Vagina (tissue), 2 donors: ENCODE measurements at regions not wholly inside any gene's neighbourhood (a gene's known extent, or its start where the extent isn't known, plus 50 kb on each side); places are given as distances from the start of the nearest gene placed in this dataset.

Experiments used
- DNase-seq, 2 donors: peaks; one replicate each; pipeline ENCODE4 v3.0.0-alpha.2; 2017; ENCODE audit errors: extremely low spot score in 2 of 2
- H3K27ac ChIP-seq: fragments of 200-600 bp; sonication (generic); one replicate; pipeline ENCODE4 v1.5.1; 2019
- H3K27me3 ChIP-seq: fragments of 200-600 bp; sonication (generic); one replicate; pipeline ENCODE4 v1.5.1; 2019
- H3K36me3 ChIP-seq, 2 donors: fragments of 200-600 bp; sonication (generic); one replicate each; pipeline ENCODE4 v1.5.1; 2017 to 2019
- H3K4me1 ChIP-seq: fragments of 200-600 bp; sonication (generic); one replicate; pipeline ENCODE4 v1.5.1; 2019
- H3K4me3 ChIP-seq, 2 donors: fragments of 200-600 bp; sonication (generic); 1 replicate in 1 of 2; 2 replicates in 1 of 2; pipeline ENCODE4 v1.5.1; 2016 to 2019
- H3K9me3 ChIP-seq: fragments of 200-600 bp; sonication (generic); one replicate; pipeline ENCODE4 v1.5.1; 2019
- CTCF ChIP-seq, 3 experiments: fragments of 450-650 bp in 2 of 3; fragments of 200-600 bp in 1 of 3; sonication (generic) in 1 of 3; IDR thresholded peaks; one replicate each; pipeline ENCODE4 v1.5.1; 2017 to 2019; ENCODE audit warnings: antibody characterized with exemption in 3 of 3, mild to moderate bottlenecking in 2 of 3, moderate library complexity in 2 of 3
- POLR2A ChIP-seq, 2 donors: fragments of 450-650 bp; IDR thresholded peaks; one replicate each; pipeline ENCODE4 v1.6.1; 2017; ENCODE audit warnings: antibody characterized with exemption in 2 of 2, mild to moderate bottlenecking in 2 of 2, moderate library complexity in 2 of 2
- POLR2AphosphoS5 ChIP-seq, 2 donors: sonication (generic); formaldehyde crosslinking; IDR thresholded peaks; one replicate each; pipeline ENCODE4 v1.9.0; 2017; ENCODE audit warnings: antibody characterized with exemption in 2 of 2, mild to moderate bottlenecking in 2 of 2, low read depth in 1 of 2; ENCODE audit not compliant: insufficient read depth in 1 of 2
- intact Hi-C: fragments of 100-400 bp; cut with DNase I; formaldehyde crosslinking; loops from one replicate; pipeline ENCODE4 v1.15.1; 2023

DNA sequence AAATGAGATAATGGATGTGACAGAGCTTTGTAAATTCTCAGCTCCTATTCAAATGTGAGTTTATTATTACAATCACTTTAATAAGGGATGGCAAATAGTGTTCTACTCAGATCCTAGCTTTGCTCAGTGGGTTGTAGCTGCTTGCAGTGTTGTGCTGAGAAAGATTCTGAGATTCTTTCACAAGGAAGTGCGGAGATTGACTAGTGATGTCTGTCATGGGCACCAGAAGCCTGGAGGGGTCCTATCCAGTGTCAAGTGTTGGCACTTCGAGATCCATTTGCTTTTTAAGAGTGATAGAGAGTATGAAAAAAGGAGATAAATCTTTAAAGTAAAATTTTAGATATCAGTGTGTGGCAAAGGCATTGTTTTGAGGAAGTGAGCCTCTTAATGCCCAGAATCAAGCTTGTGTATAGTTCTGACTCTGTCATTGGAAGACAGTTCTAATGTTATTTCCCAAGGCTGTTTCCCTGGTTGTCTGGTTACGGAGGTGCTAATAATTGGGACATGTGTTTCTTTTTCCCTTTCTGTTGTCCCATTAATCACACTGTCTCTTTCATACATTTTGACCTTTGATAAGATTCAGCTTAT, 181.7 kb upstream of the SPRED2 start:
- H3K27ac ChIP-seq, result no peak overlapping the region
- H3K4me1 ChIP-seq, result peaks cover 4% of the 10 kb centered on the region
- TF ChIP-seq POLR2AphosphoS5 (IDR thresholded peaks at IDR 0.05; ENCODE audit: insufficient read depth in 1 of 2, low read depth in 1 of 2) (no peak), POLR2A (IDR thresholded peaks at IDR 0.05) (no peak), CTCF (IDR thresholded peaks at IDR 0.05) (no peak)
- no peaks in the 10 kb centered on the region for H3K36me3 ChIP-seq
- no peak for DNase-seq
- H3K4me3 ChIP-seq, result no peak overlapping the region
- intact Hi-C loops, result no loop called here
- no peaks in the 10 kb centered on the region for H3K9me3 ChIP-seq
- H3K27me3 ChIP-seq, result no peaks in the 10 kb centered on the region

DNA sequence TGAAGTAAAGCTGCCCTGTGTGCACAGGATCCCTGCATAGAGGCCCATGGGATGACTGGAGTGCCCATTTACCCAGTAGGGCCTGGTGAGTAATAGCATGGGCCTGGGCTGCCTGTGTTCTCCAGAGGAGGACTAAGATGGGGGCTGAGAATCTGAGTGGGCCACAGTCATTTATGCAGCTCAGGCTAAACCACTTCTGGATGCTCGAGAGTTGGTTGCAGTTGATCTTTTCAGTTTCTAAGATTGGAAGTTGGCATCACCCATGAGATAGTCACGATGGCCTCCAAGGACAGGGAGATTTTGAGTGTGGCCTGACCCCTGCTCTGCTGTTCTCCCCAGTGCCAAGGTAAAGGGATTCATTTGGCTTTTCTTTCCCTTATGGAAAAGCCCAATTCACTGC, 179.1 kb upstream of the SPRED2 start:
- Histone ChIP-seq H3K4me1 (peaks cover 19% of the 10 kb centered on the region), H3K9me3 (no peaks in the 10 kb centered on the region), H3K36me3 (no peaks in the 10 kb centered on the region), H3K27ac (no peak overlapping the region), H3K27me3 (no peaks in the 10 kb centered on the region), H3K4me3 (no peak overlapping the region)
- TF ChIP-seq POLR2AphosphoS5 (IDR thresholded peaks at IDR 0.05; ENCODE audit: insufficient read depth in 1 of 2, low read depth in 1 of 2) (no peak), CTCF (IDR thresholded peaks at IDR 0.05) (no peak)
- no peak for DNase-seq
- intact Hi-C loops, result no loop called here

- H3K9me3 ChIP-seq, result no peaks in the 10 kb centered on the region
- DNase-seq, result no peak
- H3K4me1 ChIP-seq, result peaks cover 19% of the 10 kb centered on the region
- H3K27ac ChIP-seq, result no peak overlapping the region
- H3K27me3 ChIP-seq, result no peaks in the 10 kb centered on the region
- no peaks in the 10 kb centered on the region for H3K36me3 ChIP-seq
- H3K4me3 ChIP-seq, result no peak overlapping the region
- no peak for TF ChIP-seq POLR2AphosphoS5 (IDR thresholded peaks at IDR 0.05; ENCODE audit: insufficient read depth in 1 of 2, low read depth in 1 of 2)
- no peak for TF ChIP-seq POLR2A (IDR thresholded peaks at IDR 0.05)
- no peak for TF ChIP-seq CTCF (IDR thresholded peaks at IDR 0.05)
- intact Hi-C loops, result no loop called here
Observed at GRCh38 chr2:65608916-65609315, 176.5 kb upstream of the SPRED2 start.

DNA sequence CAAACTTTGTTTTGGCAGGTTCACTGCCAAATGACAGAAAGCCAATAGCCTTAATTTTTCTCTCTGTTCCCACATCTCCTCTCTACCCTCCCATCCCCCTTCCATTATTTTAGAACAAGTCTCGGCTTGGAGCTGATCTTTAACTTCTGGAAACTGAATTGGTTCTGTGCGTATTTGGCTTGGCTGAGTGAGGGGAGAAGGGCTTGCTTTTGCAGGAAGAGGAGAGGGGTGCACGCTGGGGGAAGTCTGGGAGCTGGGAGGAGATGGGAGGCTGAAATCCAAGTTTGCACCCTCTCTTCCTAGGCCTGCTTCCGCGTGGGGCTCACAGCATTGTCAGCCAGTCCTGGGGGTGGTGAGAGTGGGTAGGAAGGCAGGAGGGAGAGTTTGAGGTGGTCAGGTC, 176.1 kb upstream of the SPRED2 start:
- peaks cover 19% of the 10 kb centered on the region for H3K4me1 ChIP-seq
- H3K36me3 ChIP-seq, result no peaks in the 10 kb centered on the region
- H3K9me3 ChIP-seq, result no peaks in the 10 kb centered on the region
- no peak overlapping the region for H3K27ac ChIP-seq
- no peaks in the 10 kb centered on the region for H3K27me3 ChIP-seq
- H3K4me3 ChIP-seq, result no peak overlapping the region
- DNase-seq, result no peak
- no peak for TF ChIP-seq POLR2A (IDR thresholded peaks at IDR 0.05)
- intact Hi-C loops, result no loop called here

- Histone ChIP-seq H3K27ac (no peak overlapping the region), H3K4me3 (no peak overlapping the region), H3K4me1 (peaks cover 19% of the 10 kb centered on the region), H3K9me3 (no peaks in the 10 kb centered on the region), H3K36me3 (no peaks in the 10 kb centered on the region), H3K27me3 (no peaks in the 10 kb centered on the region)
- TF ChIP-seq CTCF (IDR thresholded peaks at IDR 0.05) (no peak), POLR2A (IDR thresholded peaks at IDR 0.05) (no peak), POLR2AphosphoS5 (IDR thresholded peaks at IDR 0.05; ENCODE audit: insufficient read depth in 1 of 2, low read depth in 1 of 2) (no peak)
- no peak for DNase-seq
- intact Hi-C loops, result no loop called here
Observed at GRCh38 chr2:65607662-65608305, 175.4 kb upstream of the SPRED2 start.
